ENCODE measurements at regions not wholly inside any gene's neighbourhood (a gene's known extent, or its start where the extent isn't known, plus 50 kb on each side); places are given as distances from the start of the nearest gene placed in this dataset.
A peak's percentile ranks its signal among the peaks of the same experiment; 100 is the strongest.

DNA sequence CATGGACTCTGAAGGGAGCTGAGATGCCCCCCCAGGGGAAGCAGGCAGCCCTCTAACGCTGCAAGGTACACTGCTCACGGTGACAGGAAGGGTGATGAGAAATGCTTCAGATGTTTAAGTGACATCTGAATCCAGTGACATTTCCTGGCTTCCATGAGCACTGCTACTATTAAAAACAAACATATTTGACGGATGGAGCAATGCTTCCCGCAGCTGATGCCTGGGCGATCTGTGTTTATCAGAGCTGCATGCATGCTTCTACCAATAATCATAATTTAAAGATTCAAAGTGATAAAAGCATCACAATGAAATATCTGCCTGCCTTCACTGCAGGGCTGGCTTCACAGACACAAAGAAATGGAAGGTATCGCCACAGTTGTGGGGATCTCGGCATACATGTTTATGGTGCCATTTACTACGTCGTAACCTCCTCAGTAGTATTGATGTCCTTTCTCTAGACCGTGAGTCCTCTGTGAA, 66.1 kb upstream of the AOAH start:
- DNase-seq, result no peak
- Mint-ChIP-seq H3K27ac (ENCODE audit: unreplicated experiment) (no peak overlapping the region), H3K27me3 (ENCODE audit: unreplicated experiment) (peaks cover 5% of the 10 kb centered on the region), H3K4me1 (ENCODE audit: low read depth, unreplicated experiment) (peaks cover 34% of the 10 kb centered on the region), H3K36me3 (ENCODE audit: unreplicated experiment) (no peaks in the 10 kb centered on the region), H3K9me3 (ENCODE audit: unreplicated experiment) (no peaks in the 10 kb centered on the region), H3K4me3 (ENCODE audit: unreplicated experiment) (peak overlapping the region; percentile 13)
- no peak for TF ChIP-seq CTCF (IDR thresholded peaks at IDR 0.05; ENCODE audit: partially characterized antibody, unreplicated experiment)

GRCh38 chr7:36788825-36789470, 64.7 kb upstream of the AOAH start:
- H3K27ac Mint-ChIP-seq (ENCODE audit: unreplicated experiment), result no peak overlapping the region
- DNase-seq, result no peak
- H3K27me3 Mint-ChIP-seq (ENCODE audit: unreplicated experiment), result no peaks in the 10 kb centered on the region
- no peaks in the 10 kb centered on the region for H3K36me3 Mint-ChIP-seq (ENCODE audit: unreplicated experiment)
- H3K4me3 Mint-ChIP-seq (ENCODE audit: unreplicated experiment), result no peak overlapping the region
- peaks cover 26% of the 10 kb centered on the region for H3K4me1 Mint-ChIP-seq (ENCODE audit: low read depth, unreplicated experiment)
- no peak for TF ChIP-seq CTCF (IDR thresholded peaks at IDR 0.05; ENCODE audit: partially characterized antibody, unreplicated experiment)
- H3K9me3 Mint-ChIP-seq (ENCODE audit: unreplicated experiment), result no peaks in the 10 kb centered on the region

DNA sequence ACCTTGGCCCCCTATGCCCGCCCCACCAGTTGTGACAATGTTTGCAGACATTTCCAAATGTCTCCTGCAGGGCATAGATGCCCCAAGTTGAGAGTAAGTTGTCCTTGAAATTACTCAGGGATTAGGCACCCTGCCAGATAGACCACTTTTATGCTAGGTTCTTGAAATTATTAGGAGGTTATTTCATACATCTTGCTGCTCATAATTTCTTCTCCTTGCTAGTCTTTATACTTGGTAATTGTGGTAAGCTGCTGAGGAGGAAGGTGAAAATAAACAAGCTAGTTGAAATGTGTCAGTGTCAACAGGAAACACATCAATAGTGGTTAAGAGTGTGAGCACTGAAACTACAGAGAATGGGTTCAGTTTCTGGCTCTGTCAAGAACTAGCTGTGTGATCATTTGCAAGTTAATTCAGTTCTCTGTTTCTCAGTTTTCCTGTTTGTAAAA, 63.7 kb upstream of the AOAH start:
- TF ChIP-seq CTCF (IDR thresholded peaks at IDR 0.05; ENCODE audit: partially characterized antibody, unreplicated experiment), result no peak
- Mint-ChIP-seq H3K36me3 (ENCODE audit: unreplicated experiment) (no peaks in the 10 kb centered on the region), H3K27ac (ENCODE audit: unreplicated experiment) (no peak overlapping the region), H3K4me3 (ENCODE audit: unreplicated experiment) (no peak overlapping the region), H3K9me3 (ENCODE audit: unreplicated experiment) (no peaks in the 10 kb centered on the region), H3K4me1 (ENCODE audit: low read depth, unreplicated experiment) (peaks cover 22% of the 10 kb centered on the region), H3K27me3 (ENCODE audit: unreplicated experiment) (no peaks in the 10 kb centered on the region)
- no peak for DNase-seq

DNA sequence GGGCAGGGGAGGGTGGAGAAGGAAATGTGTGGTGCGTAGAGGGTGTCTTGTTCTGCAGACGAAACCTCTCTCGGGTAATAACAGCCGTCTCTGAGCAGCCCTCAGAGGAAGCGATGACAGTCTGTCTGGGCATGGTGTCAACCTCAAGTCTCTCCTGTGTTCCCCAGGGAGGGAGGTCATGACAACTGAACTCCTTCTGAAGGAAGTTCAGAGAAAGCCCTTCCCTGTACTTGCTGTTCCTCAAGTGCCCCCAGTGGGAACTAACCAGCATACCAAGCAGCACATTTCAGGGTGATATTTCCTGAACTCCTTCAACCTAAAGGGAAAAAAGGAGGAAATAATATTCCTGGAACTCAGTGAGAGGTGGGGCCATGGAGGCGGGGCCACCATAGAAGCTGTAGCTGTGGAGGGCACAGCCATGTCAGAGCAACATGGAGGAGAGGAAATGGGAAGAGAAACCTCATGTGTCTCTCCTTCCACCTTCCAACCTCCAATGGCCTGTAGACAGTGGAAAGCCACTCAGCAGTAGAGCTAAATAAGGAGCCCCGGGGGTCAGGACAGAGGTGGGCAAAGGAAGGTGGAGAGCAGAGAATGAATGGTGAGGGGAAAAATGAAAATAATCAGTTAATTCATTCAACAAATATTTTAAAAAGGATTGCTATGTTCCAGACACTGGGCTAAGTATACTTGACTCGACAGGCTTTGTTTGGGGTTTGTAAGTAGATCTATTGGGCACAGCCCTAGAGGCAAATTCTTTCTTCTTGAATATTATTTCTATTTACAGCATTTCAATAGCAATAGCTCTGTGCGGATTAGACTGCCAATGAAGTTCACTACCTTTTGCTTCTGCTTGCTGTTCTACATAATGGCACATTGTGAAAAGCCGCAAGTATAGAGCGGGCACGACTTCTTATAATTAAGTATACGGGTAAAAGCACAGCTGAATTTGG, 61.0 kb upstream of the AOAH start:
- Mint-ChIP-seq H3K9me3 (ENCODE audit: unreplicated experiment) (no peaks in the 10 kb centered on the region), H3K27me3 (ENCODE audit: unreplicated experiment) (no peaks in the 10 kb centered on the region), H3K4me3 (ENCODE audit: unreplicated experiment) (no peak overlapping the region), H3K4me1 (ENCODE audit: low read depth, unreplicated experiment) (peaks cover 10% of the 10 kb centered on the region), H3K27ac (ENCODE audit: unreplicated experiment) (no peak overlapping the region), H3K36me3 (ENCODE audit: unreplicated experiment) (peaks cover 5% of the 10 kb centered on the region)
- no peak for TF ChIP-seq CTCF (IDR thresholded peaks at IDR 0.05; ENCODE audit: partially characterized antibody, unreplicated experiment)
- no peak for DNase-seq
